ENCODE measurements at regions not wholly inside any gene's neighbourhood (a gene's known extent, or its start where the extent isn't known, plus 50 kb on each side); places are given as distances from the start of the nearest gene placed in this dataset.
"Not testable (repeated sequence)": the region's sequence is repeated elsewhere in the genome, so short reads cannot be mapped to it uniquely, and the experiment has no call there.

GRCh38 chr3:161894657-161895056 lies 398.0 kb downstream of the OTOL1 start:
- intact Hi-C loops (cut with micrococcal nuclease) = no loop called here
- Mint-ChIP-seq H3K9me3 (peaks cover 10% of the 10 kb centered on the region), H3K4me1 (ENCODE audit: low read depth) (no peaks in the 10 kb centered on the region), H3K4me3 (no peak overlapping the region), H3K27me3 (no peaks in the 10 kb centered on the region), H3K27ac (no peak overlapping the region), H3K36me3 (ENCODE audit: low read depth) (no peaks in the 10 kb centered on the region)

GRCh38 chr3:161905520-161906132 lies 409.0 kb downstream of the OTOL1 start:
- Mint-ChIP-seq H3K4me3 (no peak overlapping the region), H3K9me3 (no peaks in the 10 kb centered on the region), H3K27me3 (no peaks in the 10 kb centered on the region), H3K36me3 (ENCODE audit: low read depth) (no peaks in the 10 kb centered on the region), H3K4me1 (ENCODE audit: low read depth) (no peaks in the 10 kb centered on the region), H3K27ac (no peak overlapping the region)
- intact Hi-C loops (cut with micrococcal nuclease) = no loop called here

GRCh38 chr3:161913786-161914389 lies 417.3 kb downstream of the OTOL1 start:
- Mint-ChIP-seq H3K4me1 (ENCODE audit: low read depth) (no peaks in the 10 kb centered on the region), H3K27ac (no peak overlapping the region), H3K27me3 (no peaks in the 10 kb centered on the region), H3K9me3 (peaks cover 7% of the 10 kb centered on the region), H3K36me3 (ENCODE audit: low read depth) (no peaks in the 10 kb centered on the region), H3K4me3 (no peak overlapping the region)
- intact Hi-C loops (cut with micrococcal nuclease) = no loop called here

- H3K36me3 Mint-ChIP-seq (ENCODE audit: low read depth) = no peaks in the 10 kb centered on the region
- peaks cover 17% of the 10 kb centered on the region for H3K9me3 Mint-ChIP-seq
- no peak overlapping the region for H3K27ac Mint-ChIP-seq
- no peaks in the 10 kb centered on the region for H3K27me3 Mint-ChIP-seq
- intact Hi-C loops (cut with micrococcal nuclease) = no loop called here
- H3K4me3 Mint-ChIP-seq = no peak overlapping the region
- no peaks in the 10 kb centered on the region for H3K4me1 Mint-ChIP-seq (ENCODE audit: low read depth)
These were observed 418.3 kb downstream of the OTOL1 start for GRCh38 chr3:161914703-161915417.

- Mint-ChIP-seq H3K4me3 (no peak overlapping the region), H3K27ac (no peak overlapping the region), H3K9me3 (peaks cover 19% of the 10 kb centered on the region), H3K27me3 (no peaks in the 10 kb centered on the region), H3K36me3 (ENCODE audit: low read depth) (no peaks in the 10 kb centered on the region), H3K4me1 (ENCODE audit: low read depth) (no peaks in the 10 kb centered on the region)
- intact Hi-C loops (cut with micrococcal nuclease) = no loop called here
These were observed 418.8 kb downstream of the OTOL1 start for GRCh38 chr3:161915418-161915750.

GRCh38 chr3:161920196-161920595 lies 423.6 kb downstream of the OTOL1 start:
- Mint-ChIP-seq H3K4me3 (no peak overlapping the region), H3K27ac (no peak overlapping the region), H3K36me3 (ENCODE audit: low read depth) (no peaks in the 10 kb centered on the region), H3K27me3 (no peaks in the 10 kb centered on the region), H3K4me1 (ENCODE audit: low read depth) (no peaks in the 10 kb centered on the region), H3K9me3 (peaks cover 21% of the 10 kb centered on the region)
- intact Hi-C loops (cut with micrococcal nuclease) = no loop called here

- Mint-ChIP-seq H3K27ac (no peak overlapping the region), H3K9me3 (peaks cover 9% of the 10 kb centered on the region), H3K4me1 (ENCODE audit: low read depth) (no peaks in the 10 kb centered on the region), H3K36me3 (ENCODE audit: low read depth) (no peaks in the 10 kb centered on the region), H3K27me3 (no peaks in the 10 kb centered on the region), H3K4me3 (no peak overlapping the region)
- intact Hi-C loops (cut with micrococcal nuclease) = no loop called here
These were observed 429.2 kb downstream of the OTOL1 start for GRCh38 chr3:161925749-161926360.

- H3K36me3 Mint-ChIP-seq (ENCODE audit: low read depth) = no peaks in the 10 kb centered on the region
These were observed 430.5 kb downstream of the OTOL1 start for GRCh38 chr3:161927131-161927530.

GRCh38 chr3:161939918-161940620 lies 443.5 kb downstream of the OTOL1 start:
- H3K9me3 Mint-ChIP-seq = peaks cover 24% of the 10 kb centered on the region

More at GRCh38 chr3:161927131-161927530, 430.5 kb downstream of the OTOL1 start:
- Mint-ChIP-seq H3K27me3 (no peaks in the 10 kb centered on the region), H3K4me3 (no peak overlapping the region), H3K27ac (no peak overlapping the region), H3K4me1 (ENCODE audit: low read depth) (no peaks in the 10 kb centered on the region), H3K9me3 (peaks cover 9% of the 10 kb centered on the region)
- intact Hi-C loops (cut with micrococcal nuclease) = no loop called here

GRCh38 chr3:161940621-161940965 lies 444.0 kb downstream of the OTOL1 start:
- H3K36me3 Mint-ChIP-seq (ENCODE audit: low read depth) = no peaks in the 10 kb centered on the region
- H3K9me3 Mint-ChIP-seq = peaks cover 23% of the 10 kb centered on the region
- H3K4me3 Mint-ChIP-seq = no peak overlapping the region
- intact Hi-C loops (cut with micrococcal nuclease) = no loop called here
- no peak overlapping the region for H3K27ac Mint-ChIP-seq
- H3K27me3 Mint-ChIP-seq = no peaks in the 10 kb centered on the region
- no peaks in the 10 kb centered on the region for H3K4me1 Mint-ChIP-seq (ENCODE audit: low read depth)

More at GRCh38 chr3:161939918-161940620, 443.5 kb downstream of the OTOL1 start:
- Mint-ChIP-seq H3K4me3 (no peak overlapping the region), H3K27ac (no peak overlapping the region), H3K36me3 (ENCODE audit: low read depth) (no peaks in the 10 kb centered on the region), H3K4me1 (ENCODE audit: low read depth) (no peaks in the 10 kb centered on the region), H3K27me3 (no peaks in the 10 kb centered on the region)
- intact Hi-C loops (cut with micrococcal nuclease) = no loop called here

GRCh38 chr3:161941891-161942290 lies 445.3 kb downstream of the OTOL1 start:
- Mint-ChIP-seq H3K4me1 (ENCODE audit: low read depth) (peaks cover 8% of the 10 kb centered on the region), H3K36me3 (ENCODE audit: low read depth) (no peaks in the 10 kb centered on the region), H3K4me3 (no peak overlapping the region), H3K27me3 (no peaks in the 10 kb centered on the region), H3K9me3 (peaks cover 13% of the 10 kb centered on the region), H3K27ac (no peak overlapping the region)
- intact Hi-C loops (cut with micrococcal nuclease) = no loop called here

GRCh38 chr3:161943801-161944345 lies 447.3 kb downstream of the OTOL1 start:
- H3K9me3 Mint-ChIP-seq = peaks cover 13% of the 10 kb centered on the region
- H3K27me3 Mint-ChIP-seq; H3K36me3 Mint-ChIP-seq (ENCODE audit: low read depth); intact Hi-C loops (cut with micrococcal nuclease); H3K4me1 Mint-ChIP-seq (ENCODE audit: low read depth); H3K4me3 Mint-ChIP-seq; H3K27ac Mint-ChIP-seq: not testable (repeated sequence)

- intact Hi-C loops (cut with micrococcal nuclease) = no loop called here
- no peak overlapping the region for H3K4me3 Mint-ChIP-seq
- no peaks in the 10 kb centered on the region for H3K36me3 Mint-ChIP-seq (ENCODE audit: low read depth)
- H3K4me1 Mint-ChIP-seq (ENCODE audit: low read depth) = peaks cover 8% of the 10 kb centered on the region
- no peaks in the 10 kb centered on the region for H3K27me3 Mint-ChIP-seq
- H3K9me3 Mint-ChIP-seq = peaks cover 24% of the 10 kb centered on the region
- H3K27ac Mint-ChIP-seq = no peak overlapping the region
These were observed 449.9 kb downstream of the OTOL1 start for GRCh38 chr3:161946443-161946960.

All from dendritic cell treated with granulocyte-macrophage colony-stimulating factor and Interleukin-4, amounts not matched to agents 40 ng/mL and 50 ng/mL, for 4 days (primary cell).